HG03135 (cell line): ENCODE measurements at regions not wholly inside any gene's neighbourhood (a gene's known extent, or its start where the extent isn't known, plus 50 kb on each side); places are given as distances from the start of the nearest gene placed in this dataset.
"Not testable (repeated sequence)": the region's sequence is repeated elsewhere in the genome, so short reads cannot be mapped to it uniquely, and the experiment has no call there.

Experiments
- ATAC-seq: cut with Tn5 transposase; IDR thresholded peaks from one replicate; pipeline ENCODE4 v1.9.1; 2021; ENCODE audit warnings: mild to moderate bottlenecking, moderate library complexity; ENCODE audit not compliant: unreplicated experiment

- ATAC-seq = no peak
Measured at GRCh38 chr1:182262425-182262824, 129.2 kb downstream of the GLUL start.

- no peak for ATAC-seq
Measured at GRCh38 chr1:182261655-182262054, 129.9 kb downstream of the GLUL start.

DNA sequence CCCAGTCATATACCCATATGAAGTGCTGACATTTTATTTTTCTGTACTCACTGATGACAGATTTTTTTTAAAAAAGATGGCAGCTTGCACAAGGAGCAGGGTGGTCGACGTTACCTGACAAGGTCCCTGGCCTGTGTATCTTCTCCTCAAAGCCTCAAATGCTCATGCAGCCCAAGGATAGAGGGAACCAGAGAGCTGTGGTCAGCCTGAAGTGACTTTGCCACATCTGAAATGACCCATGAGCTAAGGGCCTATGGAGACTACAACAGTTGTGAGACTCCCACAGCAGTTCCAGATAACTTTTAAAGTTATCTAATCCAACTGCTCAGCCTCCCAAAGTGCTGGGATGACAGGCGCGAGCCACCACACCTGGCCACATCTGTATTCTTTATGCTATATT lies 131.1 kb downstream of the GLUL start:
- no peak for ATAC-seq

DNA sequence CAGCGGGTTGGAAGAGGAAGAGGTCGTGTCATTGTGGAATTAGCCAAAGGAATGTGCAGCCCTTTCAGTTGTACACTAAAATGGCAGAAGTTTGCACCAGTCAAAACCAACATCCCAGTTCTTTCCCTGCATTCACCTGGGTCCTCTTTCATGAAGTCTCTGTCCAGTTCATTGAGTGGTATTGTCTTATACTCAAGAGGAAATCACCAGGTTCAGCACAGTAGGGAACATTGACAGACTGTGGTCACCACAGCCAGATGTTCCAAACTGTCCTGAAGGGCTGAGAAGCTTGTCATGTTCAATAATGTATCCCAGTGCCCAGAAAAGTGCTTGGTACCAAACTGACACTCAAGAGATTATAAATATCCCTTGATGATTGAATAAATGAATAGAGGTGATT lies 131.6 kb downstream of the GLUL start:
- ATAC-seq = no peak

DNA sequence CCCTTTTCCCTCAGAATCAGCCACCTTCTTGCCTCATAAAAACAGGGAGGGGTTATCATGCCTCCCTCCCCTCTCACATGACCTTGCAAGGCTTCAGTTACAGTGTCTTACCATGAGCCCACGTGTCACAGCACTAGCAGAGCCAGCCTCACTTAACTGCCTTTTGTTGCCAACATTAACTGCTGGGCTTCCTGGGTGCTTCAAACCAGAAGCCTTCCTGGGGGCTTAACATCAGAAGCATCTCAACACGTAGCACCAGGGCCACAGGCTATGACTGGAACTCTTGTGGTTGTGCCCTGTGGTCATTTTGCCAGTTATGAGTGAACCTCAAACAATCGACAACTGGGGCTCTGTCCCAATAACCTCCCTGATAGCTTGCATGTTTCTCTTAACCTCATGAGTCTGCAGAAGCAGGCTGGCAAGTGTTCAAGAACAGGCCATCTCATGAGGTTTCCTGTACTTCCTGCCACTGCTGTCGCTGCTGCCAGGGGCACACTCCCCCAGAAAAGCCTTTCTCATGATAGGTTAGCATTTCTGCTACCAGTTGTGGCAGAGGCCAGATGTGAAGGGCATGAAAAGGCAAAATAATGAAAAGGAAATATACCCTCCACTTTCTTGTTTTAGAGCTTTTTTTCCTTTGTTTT lies 132.2 kb downstream of the GLUL start:
- ATAC-seq = peak; percentile 66

DNA sequence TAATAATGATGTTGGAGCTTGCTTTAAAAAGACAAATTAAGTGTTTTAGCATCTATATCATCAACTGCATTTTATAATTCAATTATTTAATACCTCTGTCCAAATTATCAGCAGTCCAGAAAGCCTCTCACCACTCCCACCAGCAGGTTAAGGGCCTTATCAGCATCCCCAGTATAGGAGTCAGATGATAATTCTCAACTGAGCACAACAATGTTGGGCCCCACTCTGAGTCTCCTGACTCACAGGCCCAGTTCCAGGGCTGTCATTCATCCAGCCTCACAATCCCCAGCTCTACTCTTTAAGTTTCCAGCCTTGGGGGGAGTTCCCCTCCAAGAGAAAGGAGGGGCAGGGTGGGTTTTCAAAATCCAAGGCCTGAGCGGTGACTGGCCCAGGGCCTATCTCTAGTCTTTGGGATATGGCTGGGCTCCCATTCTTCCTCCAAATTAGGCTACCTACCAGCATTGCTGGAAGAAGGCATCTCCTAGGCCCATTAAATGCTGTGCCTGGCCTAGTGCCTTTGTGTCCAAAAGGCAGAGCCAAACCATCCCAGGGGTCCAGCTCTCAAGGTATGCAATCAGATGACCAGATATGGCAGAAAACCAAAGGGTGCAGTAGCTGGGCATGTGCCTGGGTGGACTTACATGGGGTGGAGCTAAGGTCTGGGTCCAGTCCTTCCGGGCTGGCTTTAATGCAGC lies 134.1 kb downstream of the GLUL start:
- ATAC-seq = no peak

- no peak for ATAC-seq
Measured at GRCh38 chr1:182256931-182257330, 134.7 kb downstream of the GLUL start.

DNA sequence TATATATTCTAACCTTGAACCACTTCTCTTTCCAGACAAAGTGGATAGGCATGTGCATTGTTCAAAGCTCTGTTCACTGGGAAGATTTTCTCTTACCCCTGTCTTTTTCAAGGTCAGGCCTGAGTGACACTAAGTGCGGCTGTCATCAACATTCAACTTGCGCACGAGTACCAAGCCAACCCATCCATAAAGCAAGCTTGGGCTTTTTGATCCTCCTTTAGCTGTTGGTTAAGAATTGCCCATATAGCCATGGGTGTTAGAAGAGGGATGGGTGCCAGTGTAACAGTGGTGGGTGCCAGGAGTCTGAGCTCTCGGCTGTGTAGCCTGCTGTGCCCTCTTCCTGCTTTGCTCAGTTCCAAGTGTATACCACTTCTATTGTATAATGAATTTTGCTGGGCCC lies 136.1 kb downstream of the GLUL start:
- no peak for ATAC-seq

GRCh38 chr1:182253319-182253860 lies 138.2 kb downstream of the GLUL start:
- no peak for ATAC-seq

GRCh38 chr1:182251561-182251960 lies 140.0 kb downstream of the GLUL start:
- no peak for ATAC-seq

- ATAC-seq = no peak
Measured at GRCh38 chr1:182249201-182249676, 142.4 kb downstream of the GLUL start.

GRCh38 chr1:182248721-182249120 lies 142.9 kb downstream of the GLUL start:
- ATAC-seq = no peak

GRCh38 chr1:182247813-182248212 lies 143.8 kb downstream of the GLUL start:
- not testable (repeated sequence) for ATAC-seq

- ATAC-seq = no peak
Measured at GRCh38 chr1:182246783-182247182, 144.8 kb downstream of the GLUL start.

GRCh38 chr1:182245040-182245439 lies 146.6 kb downstream of the GLUL start:
- ATAC-seq = no peak

- no peak for ATAC-seq
Measured at GRCh38 chr1:182244451-182244850, 147.1 kb downstream of the GLUL start.

DNA sequence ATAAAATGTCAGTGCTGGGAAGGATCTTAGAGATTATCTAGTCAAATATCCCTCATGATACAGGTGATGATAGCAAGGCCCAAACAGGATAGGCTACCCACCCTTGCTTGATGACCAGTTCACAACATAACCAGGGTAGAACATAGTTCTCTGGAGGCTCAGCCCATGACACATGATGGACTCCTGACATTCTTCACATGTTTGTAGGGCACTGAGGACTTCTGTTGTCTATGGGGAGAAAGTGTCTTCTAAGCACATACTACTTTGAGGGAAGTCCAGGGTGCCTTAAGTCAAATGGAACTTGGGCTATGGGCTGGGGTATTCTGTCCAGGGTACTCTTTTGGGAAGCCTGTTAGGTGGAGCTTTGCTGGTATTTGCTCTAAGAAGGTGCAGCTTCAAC lies 148.9 kb downstream of the GLUL start:
- no peak for ATAC-seq

DNA sequence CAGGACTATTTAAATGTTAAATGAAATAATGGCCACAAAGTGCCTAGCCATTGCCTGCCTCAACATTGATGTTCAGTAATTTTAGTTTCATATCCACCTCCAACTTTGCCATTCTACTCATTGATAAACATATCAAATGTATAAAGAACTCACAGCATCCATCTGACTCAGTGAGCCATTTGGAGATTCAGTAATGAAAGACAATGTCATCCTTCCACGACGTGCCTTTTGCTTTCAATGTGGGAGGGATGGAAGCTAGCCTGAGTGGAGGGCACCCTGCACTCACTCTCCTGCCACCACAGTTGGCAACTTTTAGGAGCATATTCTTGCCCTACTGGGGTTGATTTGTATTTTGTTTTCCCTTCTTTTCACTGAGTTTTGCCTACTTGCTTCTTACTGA lies 151.5 kb downstream of the GLUL start:
- ATAC-seq = no peak

- no peak for ATAC-seq
Measured at GRCh38 chr1:182238421-182238820, 153.2 kb downstream of the GLUL start.

GRCh38 chr1:182237329-182237728 lies 154.3 kb downstream of the GLUL start:
- ATAC-seq = no peak

DNA sequence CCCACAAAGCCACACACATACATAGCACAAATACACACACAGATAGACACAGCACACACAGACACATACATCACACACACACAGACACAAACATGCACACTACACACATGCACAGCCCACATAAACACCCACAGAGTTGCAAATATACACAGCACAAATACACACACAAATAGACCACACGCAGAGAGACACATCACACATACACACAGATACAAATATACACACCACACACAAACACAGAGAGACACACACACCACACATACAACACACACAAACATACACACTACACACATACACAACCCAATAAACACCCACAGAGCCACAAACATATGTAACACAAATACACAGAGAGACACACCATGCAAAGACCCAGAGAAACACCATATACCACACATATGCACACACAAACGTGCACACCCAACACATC lies 154.9 kb downstream of the GLUL start:
- ATAC-seq = no peak

DNA sequence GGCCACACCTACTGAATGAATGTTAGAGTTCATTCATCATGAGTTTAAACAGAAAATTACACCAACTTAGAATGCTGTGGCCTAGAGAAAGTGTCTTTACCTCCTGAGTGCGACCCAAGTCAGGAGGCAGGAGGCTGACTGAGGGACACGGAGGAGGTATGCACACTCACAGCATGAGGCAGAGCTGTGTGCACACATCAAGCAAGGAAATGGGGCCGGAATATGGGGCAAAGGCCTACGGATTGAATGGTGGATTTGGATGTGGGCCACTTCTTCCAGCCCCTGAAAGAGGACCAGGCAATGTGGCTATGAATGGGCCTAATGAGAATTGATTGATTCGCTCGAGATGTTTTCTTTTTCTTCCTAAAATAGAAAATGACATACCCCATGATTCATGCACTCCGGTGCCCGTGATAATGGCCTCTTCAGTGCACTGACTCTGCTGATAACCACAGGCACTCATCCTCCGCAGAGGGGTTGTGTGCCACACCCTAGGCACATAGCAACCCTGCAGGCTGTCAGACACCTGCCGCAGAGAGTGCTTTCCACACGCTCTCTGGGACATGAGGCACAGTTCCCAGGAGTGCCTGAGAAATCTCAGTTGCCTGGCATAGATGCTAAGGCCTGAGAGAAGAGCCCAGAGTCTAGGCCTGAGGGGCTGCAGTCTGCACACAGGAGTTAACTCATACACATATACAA lies 155.5 kb downstream of the GLUL start:
- ATAC-seq = no peak
